Caki2 (cell line): ENCODE measurements at regions not wholly inside any gene's neighbourhood (a gene's known extent, or its start where the extent isn't known, plus 50 kb on each side); places are given as distances from the start of the nearest gene placed in this dataset.

Experiments used
- DNase-seq: peaks from one replicate; pipeline ENCODE4 v3.0.0-alpha.2; 2015; ENCODE audit warnings: low read depth
- in situ Hi-C: cut with HindIII; loops from 2 replicates; pipeline ENCODE4 v1.10.0; 2016; ENCODE audit warnings: low sequenced_read_pairs, low pct_unique_long_range_greater_than_20kb, mixed read lengths

DNA sequence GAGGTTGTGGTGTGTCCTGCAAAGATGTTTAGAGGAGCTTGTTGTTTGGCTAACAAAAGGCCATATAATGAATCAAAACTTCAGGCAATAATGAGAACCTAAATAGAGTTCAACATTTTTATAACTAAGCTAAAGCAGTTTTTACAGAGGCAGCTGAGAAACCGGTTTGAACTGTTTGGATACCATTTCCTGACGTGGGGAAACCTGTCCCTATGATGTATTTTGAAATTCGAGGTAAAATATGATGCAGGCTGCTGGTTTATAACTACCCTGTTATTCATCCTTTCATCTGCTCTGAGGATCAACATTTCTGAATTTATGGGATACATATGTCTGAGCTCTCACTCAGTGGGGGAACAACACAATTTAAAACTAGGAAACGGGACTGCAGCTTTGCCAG is 289.5 kb upstream of the IRX2 start:
- DNase-seq, result no peak
- in situ Hi-C loops, result no loop called here

DNA sequence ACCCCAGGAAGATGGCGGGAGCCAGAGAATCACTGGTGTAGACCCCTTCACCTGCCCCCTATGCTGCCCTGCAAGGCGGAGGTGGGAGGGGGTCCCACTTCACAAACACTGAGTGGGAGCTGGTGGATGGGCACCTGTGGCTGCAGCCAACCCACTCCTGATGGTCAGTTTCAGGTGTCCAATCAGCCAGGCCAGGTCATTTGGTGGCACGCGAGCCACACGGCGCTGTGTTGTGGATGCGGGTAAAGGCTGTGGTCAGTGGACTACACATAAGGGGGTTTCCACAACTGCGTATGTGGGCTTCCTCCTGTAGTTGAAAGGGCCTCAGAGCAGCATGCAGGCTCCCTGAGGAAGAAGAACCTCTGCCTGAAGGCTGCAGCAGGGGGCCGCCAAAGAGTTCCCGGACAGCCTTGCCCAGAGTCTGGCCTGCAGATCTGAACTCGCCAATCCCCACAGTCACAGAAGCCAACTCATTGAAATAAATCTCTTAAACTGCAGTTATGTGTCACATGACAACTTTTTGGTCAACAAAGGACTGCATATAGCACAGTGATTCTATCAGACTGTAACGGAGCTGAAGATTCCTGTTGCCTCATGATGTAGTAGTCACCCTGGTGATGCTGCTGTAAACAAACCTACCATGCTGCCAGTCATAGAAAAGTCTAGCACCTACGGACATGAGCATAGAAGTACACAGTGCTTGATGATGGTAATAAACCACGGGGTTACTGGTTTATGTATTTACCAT is 284.7 kb upstream of the IRX2 start:
- no peak for DNase-seq
- in situ Hi-C loops, result no loop called here

DNA sequence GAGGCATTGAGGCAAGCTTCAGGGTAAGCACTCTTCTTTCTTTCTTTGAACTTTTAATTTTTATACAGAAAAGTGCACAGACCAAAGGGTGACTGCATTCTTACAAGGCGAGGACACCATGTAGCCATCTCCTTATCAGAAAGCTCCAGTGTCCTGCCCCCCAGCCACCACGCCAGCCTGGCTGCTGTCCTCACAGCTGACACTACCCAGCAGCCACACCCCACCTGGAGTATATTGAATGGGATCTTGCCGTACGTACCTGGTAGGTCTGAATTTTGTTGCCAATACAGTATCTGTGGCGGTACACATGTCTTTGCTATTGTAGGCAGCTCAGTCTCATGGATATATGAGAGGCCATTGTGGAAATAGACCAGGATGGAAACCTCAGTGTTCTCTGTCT is 284.0 kb upstream of the IRX2 start:
- in situ Hi-C loops, result no loop called here

DNA sequence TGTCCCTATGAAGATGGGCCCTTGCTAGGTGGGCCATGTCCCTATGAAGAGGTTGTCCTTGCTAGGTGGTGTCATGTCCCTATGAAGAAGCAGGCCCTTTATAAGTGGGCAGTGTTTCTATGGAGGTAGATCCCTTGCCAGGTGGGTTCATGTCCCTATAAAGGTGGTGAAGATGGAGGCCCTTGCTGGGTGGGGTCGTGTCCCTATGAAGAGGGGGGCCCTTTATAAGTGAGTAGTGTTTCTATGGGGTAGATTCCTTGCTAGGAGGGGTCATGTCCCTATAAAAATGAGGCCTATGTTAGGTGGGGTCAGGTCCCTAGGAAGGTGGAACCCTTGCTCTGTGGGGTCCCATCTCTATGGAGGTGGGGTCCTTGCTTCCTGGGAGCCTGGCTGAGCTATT is 283.4 kb upstream of the IRX2 start:
- no peak for DNase-seq
- in situ Hi-C loops, result no loop called here

More for the DNA sequence above, 284.0 kb upstream of the IRX2 start:
- no peak for DNase-seq

DNA sequence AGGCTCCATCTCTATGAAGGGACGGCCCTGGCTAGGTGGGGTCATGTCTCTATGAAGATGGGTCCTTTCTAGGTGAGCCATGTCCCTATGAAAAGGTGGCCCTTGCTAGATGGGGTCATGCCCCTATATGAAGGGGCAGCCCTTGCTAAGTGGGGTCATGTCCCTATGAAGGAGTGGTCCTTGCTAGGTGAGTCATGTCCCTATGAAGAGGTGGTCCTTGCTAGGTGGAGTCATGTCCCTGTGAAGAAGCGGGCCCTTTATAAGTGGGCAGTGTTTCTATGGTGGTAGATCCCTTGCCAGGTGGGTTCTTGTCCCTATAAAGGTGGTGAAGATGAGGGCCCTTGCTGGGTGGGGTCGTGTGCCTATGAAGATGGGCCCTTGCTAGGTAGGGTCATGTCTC is 283.0 kb upstream of the IRX2 start:
- in situ Hi-C loops, result no loop called here
- no peak for DNase-seq

DNA sequence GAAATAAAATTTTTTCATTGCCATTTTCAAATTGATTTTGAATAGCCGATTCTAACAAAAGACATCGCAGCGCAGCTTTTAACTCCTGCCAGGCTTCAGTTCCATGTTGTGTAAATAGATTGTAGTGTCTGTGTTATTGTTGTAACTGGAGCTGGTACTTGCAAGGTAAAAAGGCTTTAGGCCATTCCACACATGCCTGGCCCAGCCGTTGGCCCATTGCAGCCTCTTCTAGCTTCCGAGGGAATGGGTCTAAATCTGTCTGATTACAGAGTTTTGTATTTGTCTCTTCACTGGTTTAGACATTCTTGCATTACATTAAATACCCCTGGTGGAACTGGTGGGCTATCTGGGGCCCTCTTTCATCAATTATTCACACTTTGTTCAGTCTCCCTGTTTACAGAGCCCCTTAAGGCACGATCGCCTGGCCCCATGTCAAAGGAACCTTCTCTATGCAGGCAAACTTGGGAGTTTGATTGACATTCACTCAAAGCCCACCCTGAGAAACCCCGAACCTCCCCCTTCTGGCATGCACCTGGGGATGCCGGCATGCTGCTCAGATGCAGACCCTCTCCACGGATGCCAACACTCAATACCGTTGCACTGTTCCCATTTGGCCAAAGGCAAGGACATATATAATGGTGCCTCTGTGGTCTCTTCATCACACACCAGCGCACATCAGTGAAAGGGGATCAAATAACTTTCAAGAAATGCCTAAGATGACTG is 281.7 kb upstream of the IRX2 start:
- in situ Hi-C loops, result no loop called here
- no peak for DNase-seq

DNA sequence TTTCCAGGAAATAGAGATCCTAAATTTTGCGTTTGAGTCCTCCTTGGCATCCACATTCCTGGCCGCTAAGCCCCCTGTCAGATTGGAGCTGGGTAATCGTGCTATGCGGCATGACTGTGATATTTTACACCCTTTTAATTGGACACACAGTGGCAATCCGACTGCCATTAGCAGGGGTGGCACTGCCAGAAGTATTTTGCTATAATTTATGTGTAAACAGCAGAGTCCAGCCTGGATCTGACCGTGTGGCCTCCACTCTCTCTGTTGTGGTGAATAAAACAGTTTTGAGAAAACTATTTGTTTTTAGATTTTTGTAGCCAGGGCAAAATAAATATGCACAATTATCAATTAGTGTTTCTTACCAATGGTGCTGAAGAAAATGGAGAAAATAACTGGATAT is 281.0 kb upstream of the IRX2 start:
- in situ Hi-C loops, result no loop called here
- no peak for DNase-seq

DNA sequence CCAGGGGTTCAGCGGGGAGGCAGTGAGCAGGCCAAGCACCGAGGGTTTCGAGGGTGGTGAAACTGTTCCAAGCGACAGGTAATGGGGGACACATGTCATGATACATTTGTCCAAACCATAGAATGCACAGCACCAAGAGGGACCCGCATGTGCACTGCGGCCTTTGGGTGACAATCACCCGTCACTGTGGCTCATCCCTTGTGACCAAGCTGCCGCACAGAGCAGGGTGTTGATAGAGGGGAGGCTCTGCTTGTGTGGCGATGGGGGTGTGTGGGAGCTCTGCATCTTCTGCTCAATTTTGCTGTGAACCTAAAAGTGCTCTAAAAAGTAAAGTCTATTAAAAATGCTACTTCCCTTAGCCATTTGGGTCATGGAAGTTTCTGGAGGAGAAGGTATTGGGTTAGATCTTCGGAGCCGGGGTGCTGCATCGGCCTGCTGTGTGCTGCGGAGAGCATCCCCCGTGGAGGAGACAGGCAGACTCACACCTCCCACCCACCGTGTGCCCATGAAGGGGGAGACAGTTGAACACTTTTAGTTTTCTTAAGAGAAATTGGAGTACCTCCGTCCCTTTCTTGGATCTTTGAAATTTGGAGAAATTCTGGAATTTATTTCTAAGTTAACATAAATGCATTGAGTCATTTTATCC is 280.4 kb upstream of the IRX2 start:
- no peak for DNase-seq
- in situ Hi-C loops, result no loop called here

DNA sequence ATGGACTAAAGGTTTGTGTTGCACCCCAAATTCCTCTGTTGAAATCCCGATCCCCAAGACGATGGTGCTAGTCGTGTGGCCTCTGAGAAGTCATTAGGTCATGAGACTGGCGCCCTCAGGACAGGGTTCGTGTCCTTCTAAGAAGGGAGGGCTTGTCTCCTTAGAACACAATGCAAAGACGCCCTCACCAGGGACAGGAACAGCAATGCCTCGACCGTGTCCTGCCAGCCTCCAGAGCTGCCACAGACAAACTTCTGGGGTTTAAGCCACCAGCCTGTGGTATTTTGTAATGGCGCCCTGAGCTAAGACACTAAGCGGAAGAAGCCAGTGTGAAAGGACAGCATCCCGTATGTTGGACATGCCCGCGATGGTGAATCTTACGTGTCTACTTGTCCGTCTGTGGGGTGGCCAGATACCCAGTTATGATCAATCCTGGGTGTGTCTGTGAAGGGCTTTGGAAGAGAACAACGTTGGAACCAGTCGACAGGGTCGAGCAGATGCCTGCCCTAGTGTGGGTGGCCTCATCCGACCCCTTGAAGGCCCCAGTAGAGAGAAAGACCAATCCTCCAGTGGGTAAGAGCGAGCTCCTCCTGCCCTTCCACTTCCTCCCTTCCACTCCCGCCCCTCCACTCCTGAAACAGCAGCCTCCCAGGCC is 279.2 kb upstream of the IRX2 start:
- in situ Hi-C loops, result no loop called here
- no peak for DNase-seq

DNA sequence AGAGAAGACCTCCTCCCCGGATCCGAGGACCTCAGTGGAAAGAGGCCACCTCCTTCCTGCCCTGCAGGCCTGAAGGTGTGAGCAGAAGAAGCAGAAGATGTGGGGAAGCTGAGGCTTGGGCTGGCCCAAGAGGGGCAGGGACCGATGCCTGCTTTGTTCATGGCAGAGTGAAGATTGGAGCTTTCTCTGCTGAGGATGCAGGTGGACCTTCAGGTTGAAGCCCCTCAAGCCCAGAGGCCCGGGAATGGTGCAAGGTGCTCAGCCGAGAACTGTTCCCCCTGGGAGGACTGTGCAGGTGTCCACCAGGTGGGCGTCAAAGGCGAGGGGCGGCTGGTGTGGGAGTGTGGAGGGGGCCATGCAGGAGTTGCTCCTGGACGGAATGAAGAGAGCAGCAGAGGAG is 277.9 kb upstream of the IRX2 start:
- DNase-seq, result no peak
- in situ Hi-C loops, result no loop called here

DNA sequence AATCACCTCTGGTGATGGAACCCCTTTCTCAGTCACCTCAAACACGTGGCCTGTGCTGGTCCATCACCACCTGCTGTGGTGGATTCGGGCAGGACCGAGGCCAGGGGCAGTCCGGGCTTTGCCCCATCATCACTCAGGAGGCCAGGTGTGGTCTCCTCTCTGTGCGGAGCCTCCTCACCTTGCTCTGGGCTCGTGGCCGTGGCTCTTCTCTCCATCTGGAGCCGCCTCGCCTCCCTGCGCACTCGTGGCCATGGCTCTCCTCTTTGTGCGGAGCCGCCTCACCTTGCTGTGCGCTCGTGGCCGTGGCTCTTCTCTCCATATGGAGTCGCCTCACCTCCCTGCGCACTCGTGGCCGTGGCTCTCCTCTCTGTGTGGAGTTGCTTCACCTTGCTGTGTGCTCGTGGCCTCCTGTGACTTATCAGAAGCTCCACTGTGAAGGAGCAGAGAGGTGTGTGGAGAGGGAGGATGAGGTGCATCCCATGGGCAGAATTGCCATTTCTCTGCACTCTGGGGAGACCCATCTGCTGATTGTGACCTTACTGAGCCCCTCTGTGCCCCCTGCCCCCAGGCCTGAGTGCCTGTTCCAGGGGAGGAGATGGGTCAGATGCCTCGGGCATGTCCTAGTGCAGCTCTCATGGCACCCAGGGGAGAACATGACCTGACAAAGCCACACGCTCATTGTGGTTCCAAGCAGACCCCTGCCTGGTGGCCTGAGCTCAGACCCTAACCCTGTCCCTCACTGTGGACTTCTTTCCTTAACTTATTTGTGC is 276.6 kb upstream of the IRX2 start:
- in situ Hi-C loops, result no loop called here
- DNase-seq, result no peak

DNA sequence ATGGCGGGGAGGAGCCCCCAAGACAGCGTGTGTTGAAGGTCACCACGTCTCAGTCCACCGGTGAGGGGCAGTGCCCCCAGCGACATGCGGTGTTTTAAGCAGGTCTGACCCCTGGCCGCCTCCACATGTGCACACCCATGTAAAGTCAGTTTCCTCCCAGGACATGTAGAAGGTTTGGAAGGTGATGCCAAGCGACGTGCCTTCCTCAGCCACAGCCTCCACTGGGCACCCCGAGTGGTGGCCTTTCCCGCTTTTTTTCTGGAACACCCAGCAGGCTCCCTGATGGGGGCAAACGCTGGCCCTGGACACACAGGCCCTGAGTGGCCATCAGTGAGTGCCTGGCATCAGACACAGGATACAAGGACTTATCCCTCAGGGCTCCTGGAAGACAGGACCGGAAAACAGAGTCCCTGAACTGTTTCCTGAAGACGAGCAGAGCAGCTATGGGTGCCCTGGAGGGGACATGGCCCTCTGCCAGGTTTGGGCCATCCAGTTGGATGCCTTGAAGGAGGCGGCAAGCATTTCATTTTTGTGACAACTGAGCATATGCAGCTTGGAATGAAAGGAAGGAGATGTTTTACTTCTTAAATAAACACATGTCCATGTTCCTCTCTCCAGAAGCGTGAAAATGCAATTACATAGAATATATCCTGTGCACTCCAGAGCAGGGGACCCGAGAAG is 275.8 kb upstream of the IRX2 start:
- in situ Hi-C loops, result no loop called here
- DNase-seq, result no peak

DNA sequence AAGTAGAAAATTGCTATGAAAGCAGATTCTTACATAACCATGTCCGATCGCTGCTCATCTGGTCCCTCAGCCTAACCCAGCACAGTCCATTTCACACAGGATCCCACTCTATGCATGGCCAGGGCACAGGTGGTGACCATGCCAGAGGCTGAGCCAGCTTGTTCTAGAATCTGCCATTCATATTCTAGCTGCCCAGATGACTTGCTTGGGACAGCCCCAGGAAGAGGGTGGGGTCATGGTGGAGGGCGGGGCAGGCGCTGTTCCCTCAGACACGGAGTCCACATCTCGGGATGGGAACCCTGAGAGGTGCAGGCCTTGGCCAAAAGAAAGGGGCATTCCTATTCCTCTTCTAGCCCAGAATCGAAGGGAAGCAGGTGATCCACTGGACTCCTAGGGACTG is 275.2 kb upstream of the IRX2 start:
- DNase-seq, result no peak
- in situ Hi-C loops, result no loop called here

DNA sequence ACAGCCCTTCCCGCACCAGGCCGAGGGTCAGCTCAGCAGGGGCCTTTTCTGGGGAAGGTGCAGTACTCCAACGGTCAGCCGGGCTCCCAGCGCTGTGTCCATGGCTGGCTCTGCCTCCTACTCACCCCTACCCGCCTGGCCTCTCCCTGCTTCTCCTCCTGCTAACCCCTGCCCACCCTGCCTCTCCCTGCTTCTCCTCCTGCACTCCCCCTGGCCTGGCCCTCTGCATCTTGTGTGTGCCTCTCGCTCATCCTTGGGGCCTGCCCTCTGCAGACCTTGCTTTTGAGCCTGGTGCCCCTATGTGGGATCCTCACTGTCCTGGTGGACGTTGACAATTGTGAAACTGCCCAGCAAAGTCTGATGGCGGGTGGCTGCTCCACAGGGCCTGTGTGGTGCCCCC is 274.6 kb upstream of the IRX2 start:
- no peak for DNase-seq
- in situ Hi-C loops, result no loop called here

DNA sequence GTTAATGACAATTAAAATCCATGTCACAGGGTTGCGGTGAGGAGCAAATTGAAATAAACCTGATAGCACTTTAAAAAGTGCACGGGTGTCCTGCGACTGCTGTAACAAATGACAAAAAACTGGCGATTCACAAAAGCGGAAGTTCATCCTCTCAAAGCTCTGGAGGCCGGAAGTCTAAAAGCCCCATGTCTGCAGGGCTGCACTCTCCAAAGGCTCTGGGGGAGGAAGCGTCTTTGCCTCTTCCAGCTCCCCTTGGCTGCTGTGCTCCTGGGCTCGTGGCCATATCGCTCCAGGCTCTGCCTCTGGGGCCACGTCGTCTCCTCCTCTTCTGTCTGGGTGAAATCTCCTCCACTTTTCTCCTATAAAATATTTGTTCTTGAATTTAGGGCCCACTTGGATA is 273.9 kb upstream of the IRX2 start:
- DNase-seq, result no peak
- in situ Hi-C loops, result no loop called here

DNA sequence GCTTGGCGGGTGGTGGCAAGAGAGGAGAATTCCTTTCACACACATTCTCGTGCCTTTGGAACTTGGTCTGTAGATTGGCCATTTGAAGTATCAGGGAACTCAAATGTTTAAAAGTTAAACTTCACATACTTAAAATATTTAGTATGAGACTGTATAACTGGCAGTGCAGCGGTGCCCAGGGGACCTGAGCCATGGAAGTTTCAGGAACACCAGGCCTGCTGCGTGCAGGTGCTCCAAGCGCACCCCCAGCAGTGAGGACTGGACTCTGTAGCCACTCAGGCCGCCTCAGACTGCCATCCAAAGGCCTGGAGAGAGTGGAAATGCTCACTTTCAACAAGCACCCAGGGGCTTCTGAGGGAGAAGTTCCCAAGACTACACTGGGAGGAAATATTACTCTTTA is 273.5 kb upstream of the IRX2 start:
- DNase-seq, result no peak
- in situ Hi-C loops, result no loop called here

DNA sequence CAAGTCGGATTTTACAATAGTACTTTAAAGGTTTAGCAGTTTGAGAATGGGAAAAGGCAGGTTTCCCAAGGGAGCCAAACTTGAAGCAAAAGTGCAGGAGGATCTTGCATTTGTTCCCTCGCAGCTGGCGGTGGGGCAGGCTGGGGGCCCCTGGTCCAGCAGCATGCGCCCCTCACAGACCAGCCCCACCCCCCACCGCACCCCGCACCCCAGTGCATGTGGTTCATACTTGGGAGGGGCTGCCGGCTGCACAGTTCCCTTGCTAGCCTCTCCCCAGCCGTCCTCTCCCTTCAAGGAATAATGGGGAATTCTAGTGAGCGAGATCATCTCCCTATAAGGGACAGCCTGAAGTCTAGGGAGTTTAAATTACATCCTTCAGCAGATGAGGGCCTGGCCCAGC is 273.1 kb upstream of the IRX2 start:
- no peak for DNase-seq
- in situ Hi-C loops, result no loop called here

DNA sequence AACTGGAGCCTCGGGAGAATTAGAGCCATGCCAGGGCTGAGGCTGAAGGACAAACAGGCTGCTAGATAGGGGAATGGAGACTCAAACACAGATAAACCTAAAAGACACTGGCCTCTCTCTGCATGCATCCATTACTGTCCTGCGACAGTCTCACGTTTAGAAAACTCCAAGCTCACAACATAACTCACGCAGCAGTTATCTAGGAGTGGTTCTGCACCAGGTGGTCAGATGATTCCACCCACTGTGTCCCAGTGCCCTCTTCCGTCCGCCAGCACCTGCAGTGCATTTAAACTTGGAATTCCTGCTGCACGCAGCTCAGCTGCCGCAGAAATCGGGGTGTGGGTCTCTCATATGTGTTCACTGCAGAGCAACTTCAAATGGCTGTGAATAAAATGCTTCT is 272.6 kb upstream of the IRX2 start:
- DNase-seq, result no peak
- in situ Hi-C loops, result no loop called here
